ENCODE measurements at regions not wholly inside any gene's neighbourhood (a gene's known extent, or its start where the extent isn't known, plus 50 kb on each side); places are given as distances from the start of the nearest gene placed in this dataset.

DNA sequence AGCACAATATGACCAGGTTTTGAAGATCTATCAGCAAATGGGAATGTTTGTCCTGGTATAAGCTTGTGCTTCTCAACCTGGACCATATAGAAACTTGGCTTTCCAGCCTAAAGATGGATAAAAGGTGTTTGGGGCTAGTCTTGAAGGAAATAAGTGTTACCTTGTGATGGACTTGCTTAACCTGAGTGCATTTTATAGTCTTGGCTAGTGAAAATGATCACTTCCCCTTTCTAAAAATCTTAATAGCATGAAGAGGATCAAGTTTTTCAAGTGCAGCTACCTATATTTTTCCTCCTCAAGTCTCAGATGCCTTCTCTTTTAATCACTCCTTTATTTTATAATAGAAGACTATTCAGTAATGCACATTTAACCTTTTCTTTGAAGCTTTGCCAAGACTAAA, 919.8 kb upstream of the SLITRK1 start:
- TF ChIP-seq, protein P1, sequence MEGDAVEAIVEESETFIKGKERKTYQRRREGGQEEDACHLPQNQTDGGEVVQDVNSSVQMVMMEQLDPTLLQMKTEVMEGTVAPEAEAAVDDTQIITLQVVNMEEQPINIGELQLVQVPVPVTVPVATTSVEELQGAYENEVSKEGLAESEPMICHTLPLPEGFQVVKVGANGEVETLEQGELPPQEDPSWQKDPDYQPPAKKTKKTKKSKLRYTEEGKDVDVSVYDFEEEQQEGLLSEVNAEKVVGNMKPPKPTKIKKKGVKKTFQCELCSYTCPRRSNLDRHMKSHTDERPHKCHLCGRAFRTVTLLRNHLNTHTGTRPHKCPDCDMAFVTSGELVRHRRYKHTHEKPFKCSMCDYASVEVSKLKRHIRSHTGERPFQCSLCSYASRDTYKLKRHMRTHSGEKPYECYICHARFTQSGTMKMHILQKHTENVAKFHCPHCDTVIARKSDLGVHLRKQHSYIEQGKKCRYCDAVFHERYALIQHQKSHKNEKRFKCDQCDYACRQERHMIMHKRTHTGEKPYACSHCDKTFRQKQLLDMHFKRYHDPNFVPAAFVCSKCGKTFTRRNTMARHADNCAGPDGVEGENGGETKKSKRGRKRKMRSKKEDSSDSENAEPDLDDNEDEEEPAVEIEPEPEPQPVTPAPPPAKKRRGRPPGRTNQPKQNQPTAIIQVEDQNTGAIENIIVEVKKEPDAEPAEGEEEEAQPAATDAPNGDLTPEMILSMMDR (conservative IDR thresholded peaks at IDR 0.05; ENCODE audit: low read depth, low read length), result no peak
- TF ChIP-seq EZH2 (IDR thresholded peaks at IDR 0.05; ENCODE audit: low read length, unreplicated experiment), result no peak
